GM12873 (cell line): ENCODE measurements at regions not wholly inside any gene's neighbourhood (a gene's known extent, or its start where the extent isn't known, plus 50 kb on each side); places are given as distances from the start of the nearest gene placed in this dataset.

Source experiments
- CTCF ChIP-seq: IDR thresholded peaks from 2 replicates; pipeline ENCODE4 v1.5.1; 2012; ENCODE audit warnings: low read depth, mild to moderate bottlenecking, moderate library complexity, low read length, control low read depth; ENCODE audit not compliant: insufficient read depth; ENCODE audit errors: missing control alignments

- TF ChIP-seq CTCF = no peak
These were observed 136.3 kb upstream of the FMN2 start for GRCh38 chr1:239955431-239955830.

DNA sequence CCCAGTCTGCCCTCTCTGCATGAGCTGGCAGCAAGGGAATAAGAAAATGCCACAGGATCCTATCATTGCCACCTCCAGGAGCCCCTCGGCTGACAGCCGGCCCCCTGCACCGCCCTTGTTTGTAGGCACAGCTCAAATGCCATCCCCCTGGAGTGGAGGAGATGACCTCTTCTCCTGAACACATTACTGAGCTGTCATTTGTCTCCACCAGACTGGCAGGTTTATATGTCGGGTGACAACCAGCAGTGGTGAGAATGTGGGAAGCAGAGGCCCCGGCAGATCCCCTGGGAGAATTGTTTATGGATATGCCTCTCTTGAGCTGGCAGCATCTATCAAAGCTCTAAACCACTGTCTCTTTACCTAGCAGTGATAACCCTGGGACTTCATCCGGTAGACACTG lies 135.4 kb upstream of the FMN2 start:
- no peak for TF ChIP-seq CTCF

DNA sequence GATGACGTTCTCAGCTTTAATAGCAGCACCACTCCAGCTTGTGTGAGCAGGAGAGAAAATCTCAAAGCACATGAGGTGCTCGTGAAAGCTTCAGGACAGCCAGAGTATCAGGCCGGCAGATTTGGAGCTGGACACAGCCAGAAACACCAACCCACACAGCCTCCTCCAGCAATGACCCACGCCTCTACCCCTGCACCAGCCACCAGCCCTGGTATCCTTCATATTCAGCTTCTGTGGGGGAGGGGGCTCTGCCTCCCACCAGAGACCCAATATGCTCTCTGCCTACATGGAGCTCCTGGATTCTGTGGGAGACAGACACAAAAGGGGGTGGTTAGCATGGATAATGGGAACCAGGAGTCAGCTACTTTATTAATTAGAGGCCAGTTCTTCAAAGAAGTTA lies 133.6 kb upstream of the FMN2 start:
- TF ChIP-seq CTCF = no peak

- TF ChIP-seq CTCF = no peak
These were observed 131.3 kb upstream of the FMN2 start for GRCh38 chr1:239960366-239960765.

GRCh38 chr1:239963856-239964255 lies 127.8 kb upstream of the FMN2 start:
- no peak for TF ChIP-seq CTCF

GRCh38 chr1:239976130-239976968 lies 115.3 kb upstream of the FMN2 start:
- peak; percentile 88 for TF ChIP-seq CTCF

DNA sequence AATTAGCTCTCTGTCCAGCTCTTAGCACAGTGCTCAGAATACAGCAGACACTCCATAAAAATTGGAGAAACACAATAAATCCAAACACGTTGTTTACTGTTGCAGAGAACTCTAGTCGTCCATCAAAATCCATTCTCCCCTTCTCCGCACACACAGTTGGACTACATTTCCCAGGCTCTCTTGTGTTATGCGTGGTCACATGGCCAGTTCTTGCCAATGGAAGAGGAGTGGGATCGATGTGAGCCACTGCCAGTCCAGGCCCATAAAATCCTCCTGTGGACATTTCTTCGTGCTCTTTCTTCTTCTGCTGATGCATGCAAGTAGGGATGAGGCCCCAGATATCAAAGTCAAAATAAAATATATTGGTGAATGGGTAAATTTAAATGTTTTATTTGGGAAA lies 114.3 kb upstream of the FMN2 start:
- TF ChIP-seq CTCF = no peak
